GM13976 (cell line): ENCODE measurements at regions not wholly inside any gene's neighbourhood (a gene's known extent, or its start where the extent isn't known, plus 50 kb on each side); places are given as distances from the start of the nearest gene placed in this dataset.

ENCODE experiments used
- DNase-seq: peaks from one replicate; pipeline ENCODE4 v3.0.0; 2012; ENCODE audit warnings: low spot score
- in situ Hi-C: fragments of 300-500 bp; cut with MboI; formaldehyde crosslinking; loops from one replicate; pipeline ENCODE4 v1.12.0; 2022; ENCODE audit warnings: low sequenced_read_pairs, mixed read lengths, inconsistent platforms; ENCODE audit not compliant: unreplicated experiment
- TF ChIP-seq, protein P1 (sequence below): IDR thresholded peaks from 2 replicates; pipeline ENCODE4 v1.5.1; 2012; ENCODE audit warnings: borderline replicate concordance, mild to moderate bottlenecking; ENCODE audit not compliant: insufficient read depth; ENCODE audit errors: extremely low read depth, missing control alignments, control extremely low read depth

DNA sequence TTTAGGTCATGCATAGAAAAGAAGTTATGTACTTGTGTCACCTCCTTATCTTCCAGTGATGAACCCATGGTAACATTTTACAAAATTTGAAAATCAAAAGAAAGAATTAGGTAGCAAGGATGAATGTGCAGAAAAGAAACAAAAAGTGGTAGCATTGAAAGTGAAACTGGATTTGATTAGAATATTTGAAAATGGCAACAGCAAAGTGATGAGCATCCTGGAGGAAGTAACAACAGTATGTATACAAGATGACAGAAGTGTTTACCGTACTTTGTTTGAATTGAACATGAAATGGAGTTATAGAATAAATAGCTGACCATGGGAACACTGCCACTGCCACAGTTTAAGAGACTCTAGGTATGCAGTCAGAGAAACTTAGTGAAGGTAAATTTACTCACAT, 1313.1 kb downstream of the CDH11 start:
- DNase-seq, result no peak
- in situ Hi-C loops, result no loop called here

DNA sequence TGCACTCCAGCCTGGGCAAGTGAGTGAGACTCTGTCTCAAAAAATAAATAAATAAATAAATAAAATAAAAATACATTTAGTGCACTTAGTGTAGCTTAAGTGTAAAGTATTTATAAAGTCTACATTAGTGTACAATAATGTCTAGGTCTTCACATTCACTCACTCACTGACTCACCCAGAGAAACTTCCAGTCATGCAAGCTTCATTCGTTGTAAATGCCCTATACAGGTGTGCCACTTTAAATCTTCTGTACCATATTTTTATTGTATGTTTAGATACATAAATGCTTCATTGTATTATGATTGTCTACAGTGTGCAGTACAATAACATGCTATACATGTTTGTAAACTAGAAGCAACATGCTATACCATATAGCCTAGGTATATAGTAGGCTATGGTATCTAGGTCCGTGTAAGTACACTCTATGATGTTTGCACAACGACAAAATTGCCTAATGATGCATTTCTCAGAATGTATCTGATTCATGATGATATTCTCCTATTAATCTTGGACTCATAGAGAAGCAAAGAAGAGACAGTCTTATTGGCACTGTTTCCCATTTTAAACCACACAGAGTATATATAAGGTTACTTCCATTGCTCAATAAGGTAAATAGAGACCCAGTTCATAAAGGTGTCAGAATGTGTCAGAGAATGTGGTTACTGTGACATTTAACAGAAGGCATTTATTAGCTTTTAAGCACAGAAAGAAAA, 1314.9 kb downstream of the CDH11 start:
- in situ Hi-C loops, result no loop called here
- TF ChIP-seq, protein P1, sequence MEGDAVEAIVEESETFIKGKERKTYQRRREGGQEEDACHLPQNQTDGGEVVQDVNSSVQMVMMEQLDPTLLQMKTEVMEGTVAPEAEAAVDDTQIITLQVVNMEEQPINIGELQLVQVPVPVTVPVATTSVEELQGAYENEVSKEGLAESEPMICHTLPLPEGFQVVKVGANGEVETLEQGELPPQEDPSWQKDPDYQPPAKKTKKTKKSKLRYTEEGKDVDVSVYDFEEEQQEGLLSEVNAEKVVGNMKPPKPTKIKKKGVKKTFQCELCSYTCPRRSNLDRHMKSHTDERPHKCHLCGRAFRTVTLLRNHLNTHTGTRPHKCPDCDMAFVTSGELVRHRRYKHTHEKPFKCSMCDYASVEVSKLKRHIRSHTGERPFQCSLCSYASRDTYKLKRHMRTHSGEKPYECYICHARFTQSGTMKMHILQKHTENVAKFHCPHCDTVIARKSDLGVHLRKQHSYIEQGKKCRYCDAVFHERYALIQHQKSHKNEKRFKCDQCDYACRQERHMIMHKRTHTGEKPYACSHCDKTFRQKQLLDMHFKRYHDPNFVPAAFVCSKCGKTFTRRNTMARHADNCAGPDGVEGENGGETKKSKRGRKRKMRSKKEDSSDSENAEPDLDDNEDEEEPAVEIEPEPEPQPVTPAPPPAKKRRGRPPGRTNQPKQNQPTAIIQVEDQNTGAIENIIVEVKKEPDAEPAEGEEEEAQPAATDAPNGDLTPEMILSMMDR, result no peak
- no peak for DNase-seq

More for the DNA sequence above, 1313.1 kb downstream of the CDH11 start:
- TF ChIP-seq, protein P1, result no peak

DNA sequence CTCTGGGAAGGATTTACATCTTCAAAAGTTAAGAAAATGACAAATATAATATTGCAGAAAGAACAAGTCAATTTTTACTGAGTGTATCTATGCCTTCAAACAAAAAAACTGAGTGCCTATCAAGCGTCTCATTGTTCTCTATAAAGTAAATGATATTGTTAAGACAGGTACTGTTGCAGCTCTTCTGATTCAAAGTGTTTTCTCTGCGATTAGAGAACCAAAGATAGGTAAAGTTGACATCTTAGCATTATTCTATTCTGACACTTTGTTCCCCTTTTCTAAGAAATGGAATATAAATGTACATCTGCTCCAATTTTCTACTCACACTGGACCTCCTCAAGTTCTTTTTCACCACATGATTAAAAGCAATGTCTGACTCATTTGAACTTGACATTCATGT, 1317.7 kb downstream of the CDH11 start:
- TF ChIP-seq, protein P1, result no peak
- DNase-seq, result no peak
- in situ Hi-C loops, result no loop called here

DNA sequence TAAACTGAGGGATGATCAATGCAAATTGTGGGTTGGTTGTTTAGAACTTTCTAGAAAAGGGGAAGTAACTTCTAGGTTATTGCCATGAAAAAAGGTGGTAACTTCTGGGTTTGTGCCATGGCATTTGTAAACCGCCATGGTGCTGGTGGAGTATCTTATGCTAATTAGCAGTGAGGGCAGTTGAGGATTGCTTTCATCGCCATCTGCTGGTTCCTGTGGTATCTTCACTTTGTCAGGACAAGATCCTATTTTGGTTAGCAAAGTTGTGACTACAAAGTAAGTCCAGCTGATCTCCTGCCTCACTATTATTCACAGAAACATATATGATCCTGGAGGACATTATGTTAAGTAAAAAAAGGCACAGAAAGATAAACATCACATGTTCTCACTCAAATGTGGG, 1332.3 kb downstream of the CDH11 start:
- TF ChIP-seq, protein P1, result no peak
- no peak for DNase-seq
- in situ Hi-C loops, result no loop called here

DNA sequence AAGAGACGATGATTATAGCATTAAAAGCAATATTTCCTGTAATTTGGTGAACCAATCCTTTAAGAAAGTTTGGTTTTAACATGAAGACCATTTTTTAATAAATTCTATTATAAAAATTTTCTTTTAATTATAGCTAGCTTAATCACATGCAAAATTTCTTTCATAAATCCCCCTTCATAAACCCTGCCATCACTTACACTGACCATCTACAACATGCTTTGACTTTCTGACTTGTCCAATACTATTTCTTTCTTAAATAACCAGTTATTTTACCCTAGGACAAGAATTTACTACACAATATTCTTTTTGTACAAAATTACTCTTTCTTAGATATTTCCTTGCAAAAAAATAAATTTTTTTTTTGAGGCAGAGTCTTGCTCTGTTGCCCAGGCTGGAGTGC, 1334.8 kb downstream of the CDH11 start:
- TF ChIP-seq, protein P1, result no peak
- in situ Hi-C loops, result no loop called here
- DNase-seq, result no peak

DNA sequence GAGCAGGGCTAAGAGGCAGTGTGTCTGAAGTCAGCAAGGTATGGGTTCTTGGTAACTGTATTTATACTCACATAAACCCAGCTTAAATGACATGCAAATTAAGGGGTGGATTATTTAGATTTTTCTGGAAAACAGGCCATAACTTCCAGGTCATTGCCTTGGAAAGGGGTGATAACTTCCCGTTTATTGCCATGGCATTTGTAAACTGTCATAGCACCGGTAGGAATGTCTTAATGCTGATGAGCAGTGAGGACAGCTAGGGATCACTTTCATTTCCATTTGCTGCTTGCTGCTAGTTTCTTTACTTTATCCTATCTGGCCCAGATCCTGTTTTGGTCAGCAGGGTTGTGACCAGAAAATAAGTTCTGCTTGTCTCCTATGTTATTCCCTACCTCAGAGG, 1336.7 kb downstream of the CDH11 start:
- DNase-seq, result no peak
- TF ChIP-seq, protein P1, result no peak
- in situ Hi-C loops, result no loop called here

DNA sequence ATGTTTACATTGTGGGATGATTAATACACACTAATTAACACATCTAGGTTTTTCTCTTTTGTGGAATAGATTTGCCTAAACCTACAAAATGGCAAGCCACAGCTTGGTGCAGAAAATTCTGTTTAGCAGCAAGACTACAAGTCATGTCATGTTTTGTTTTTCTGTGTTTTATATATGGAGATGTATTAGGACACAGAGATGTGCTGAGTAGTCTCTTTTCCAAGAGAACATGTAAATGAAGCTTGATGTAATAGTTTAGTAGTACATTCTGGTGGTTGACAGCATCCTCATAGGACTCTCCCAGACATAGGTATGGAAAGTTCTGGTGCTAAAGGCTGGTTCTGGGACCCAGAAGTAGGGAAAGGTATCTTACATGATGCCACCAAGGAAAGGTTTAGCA, 1345.4 kb downstream of the CDH11 start:
- DNase-seq, result no peak
- TF ChIP-seq, protein P1, result no peak
- in situ Hi-C loops, result no loop called here
